ENCODE measurements at regions not wholly inside any gene's neighbourhood (a gene's known extent, or its start where the extent isn't known, plus 50 kb on each side); places are given as distances from the start of the nearest gene placed in this dataset.

DNA sequence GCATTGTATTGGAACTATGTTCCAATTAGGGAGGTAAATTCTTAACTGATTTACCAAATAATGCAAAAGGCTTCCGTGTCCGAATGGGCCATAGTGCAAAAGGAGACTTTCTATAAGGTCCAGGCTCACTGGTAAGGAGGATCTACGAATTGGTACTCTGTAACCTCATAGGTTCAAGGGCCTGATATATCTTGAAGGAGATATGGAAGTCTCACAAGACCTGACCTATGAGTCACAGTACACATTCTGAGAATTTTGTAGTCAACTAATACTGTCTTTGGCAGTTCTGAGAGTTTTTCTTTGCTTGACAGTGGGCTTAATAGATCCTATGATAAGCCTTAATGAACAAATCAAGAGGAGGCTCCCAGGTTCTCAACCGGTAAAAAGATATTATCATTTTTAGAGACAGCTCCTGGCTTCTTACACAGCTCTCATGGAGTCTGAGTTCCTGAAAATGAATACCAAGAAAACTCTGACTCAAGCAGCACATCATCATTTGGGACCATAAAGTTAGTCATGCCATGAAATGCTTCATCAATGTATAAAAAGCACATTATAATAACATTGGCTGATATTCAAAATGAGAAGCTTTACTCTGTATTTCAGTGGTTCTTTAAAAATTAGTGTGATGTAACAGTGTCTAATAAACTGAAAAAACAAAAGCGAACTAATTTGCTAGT is 1275.2 kb upstream of the CRIM1 start:
- H4K8ac ChIP-seq (ENCODE audit: low read depth, low read length): no peak overlapping the region
- no peak overlapping the region for H3K18ac ChIP-seq (ENCODE audit: low read length)
- H3K27ac ChIP-seq (ENCODE audit: low read depth, low read length): no peak overlapping the region
- no peak overlapping the region for H3K9ac ChIP-seq (ENCODE audit: low read length)
- no CpG with 5 or more reads among the region's 5 CpGs for WGBS (ENCODE audit: extremely low coverage, insufficient coverage, low lambda C conversion rate)
- no peak overlapping the region for H3K4me3 ChIP-seq (ENCODE audit: low read length)
- H4K5ac ChIP-seq (ENCODE audit: low read length): no peak overlapping the region
- H3K4me1 ChIP-seq (ENCODE audit: control insufficient read depth, low read depth, low read length): no peaks in the 10 kb centered on the region
- no peak overlapping the region for H2BK15ac ChIP-seq (replicated peaks; ENCODE audit: low read depth)
- no peaks in the 10 kb centered on the region for H3K79me2 ChIP-seq (ENCODE audit: control insufficient read depth, insufficient read depth, low read length)
- H2BK5ac ChIP-seq (ENCODE audit: low read length): no peak overlapping the region
- DNase-seq: no peak
- no peaks in the 10 kb centered on the region for H3K27me3 ChIP-seq (ENCODE audit: insufficient read depth, low read length, poor library complexity)
- H3K79me1 ChIP-seq (ENCODE audit: low read length): no peaks in the 10 kb centered on the region
- H3K23ac ChIP-seq (ENCODE audit: low read length): no peak overlapping the region
- no peak overlapping the region for H3K56ac ChIP-seq (ENCODE audit: low read length)
- no peak overlapping the region for H2BK120ac ChIP-seq (ENCODE audit: low read depth, low read length)
- H3K4ac ChIP-seq (ENCODE audit: low read depth, low read length): no peak overlapping the region
- H2AK5ac ChIP-seq (ENCODE audit: low read length): no peak overlapping the region
- no peak overlapping the region for H3K4me2 ChIP-seq (ENCODE audit: low read length)
- no peaks in the 10 kb centered on the region for H3K36me3 ChIP-seq (ENCODE audit: control insufficient read depth, insufficient read depth, low read length)

DNA sequence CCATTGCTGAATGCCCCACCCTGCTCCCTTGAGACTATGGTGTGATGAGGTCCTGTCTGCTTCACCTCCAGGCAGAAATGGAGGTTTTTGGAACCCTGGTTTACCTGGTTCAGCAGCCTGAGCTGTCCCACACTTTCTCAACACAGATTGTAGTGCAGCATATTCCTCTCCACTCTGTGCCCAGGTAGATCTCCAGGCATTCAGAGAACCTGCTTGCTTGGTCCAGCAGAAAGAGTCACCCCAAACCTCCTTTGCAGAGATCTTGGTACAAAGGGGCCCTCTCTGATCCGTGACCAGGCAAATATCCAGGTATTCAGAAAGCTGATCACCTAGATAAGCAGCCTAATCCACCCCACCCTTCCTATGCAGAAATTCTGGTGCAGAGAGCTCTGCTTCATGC is 1288.2 kb upstream of the CRIM1 start:
- Histone ChIP-seq H4K8ac (ENCODE audit: low read depth, low read length) (no peak overlapping the region), H2AK5ac (ENCODE audit: low read length) (no peak overlapping the region), H3K4me1 (ENCODE audit: control insufficient read depth, low read depth, low read length) (no peaks in the 10 kb centered on the region), H3K4me2 (ENCODE audit: low read length) (no peak overlapping the region), H3K9ac (ENCODE audit: low read length) (no peak overlapping the region), H2BK5ac (ENCODE audit: low read length) (no peak overlapping the region), H2BK120ac (ENCODE audit: low read depth, low read length) (no peak overlapping the region), H3K4ac (ENCODE audit: low read depth, low read length) (no peak overlapping the region), H3K27me3 (ENCODE audit: insufficient read depth, low read length, poor library complexity) (no peaks in the 10 kb centered on the region), H2BK15ac (replicated peaks; ENCODE audit: low read depth) (no peak overlapping the region), H3K36me3 (ENCODE audit: control insufficient read depth, insufficient read depth, low read length) (no peaks in the 10 kb centered on the region), H4K5ac (ENCODE audit: low read length) (no peak overlapping the region), H3K18ac (ENCODE audit: low read length) (no peak overlapping the region), H3K23ac (ENCODE audit: low read length) (no peak overlapping the region), H3K56ac (ENCODE audit: low read length) (no peak overlapping the region), H3K27ac (ENCODE audit: low read depth, low read length) (no peak overlapping the region), H3K79me2 (ENCODE audit: control insufficient read depth, insufficient read depth, low read length) (no peaks in the 10 kb centered on the region), H3K4me3 (ENCODE audit: low read length) (no peak overlapping the region), H3K79me1 (ENCODE audit: low read length) (no peaks in the 10 kb centered on the region)
- no peak for DNase-seq
- no CpG with 5 or more reads among the region's 1 CpG for WGBS (ENCODE audit: extremely low coverage, insufficient coverage, low lambda C conversion rate)

DNA sequence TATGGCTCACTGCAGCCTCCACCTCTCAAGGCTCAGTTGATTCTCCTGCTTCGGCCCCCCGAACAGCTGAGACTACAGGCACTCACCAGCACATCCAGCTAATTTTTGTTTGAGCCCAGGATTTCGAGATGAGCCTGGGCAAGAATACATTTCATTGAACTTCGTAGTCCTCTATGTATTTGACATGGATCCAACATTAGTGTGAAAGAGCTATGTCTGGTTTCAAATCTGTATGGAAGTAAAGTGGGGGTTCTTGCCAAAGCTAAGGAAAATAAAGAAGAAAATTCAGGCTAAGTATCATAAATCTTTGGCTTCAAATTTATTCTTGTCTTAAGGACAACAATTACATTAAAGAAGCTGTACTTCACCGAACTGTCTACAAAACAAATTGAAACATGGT is 1291.7 kb upstream of the CRIM1 start:
- H4K8ac ChIP-seq (ENCODE audit: low read depth, low read length): no peak overlapping the region
- no peak overlapping the region for H4K5ac ChIP-seq (ENCODE audit: low read length)
- H2AK5ac ChIP-seq (ENCODE audit: low read length): no peak overlapping the region
- H3K4ac ChIP-seq (ENCODE audit: low read depth, low read length): no peak overlapping the region
- no peaks in the 10 kb centered on the region for H3K79me1 ChIP-seq (ENCODE audit: low read length)
- H2BK120ac ChIP-seq (ENCODE audit: low read depth, low read length): no peak overlapping the region
- H3K18ac ChIP-seq (ENCODE audit: low read length): no peak overlapping the region
- H3K27ac ChIP-seq (ENCODE audit: low read depth, low read length): no peak overlapping the region
- no CpG with 5 or more reads among the region's 5 CpGs for WGBS (ENCODE audit: extremely low coverage, insufficient coverage, low lambda C conversion rate)
- H3K36me3 ChIP-seq (ENCODE audit: control insufficient read depth, insufficient read depth, low read length): no peaks in the 10 kb centered on the region
- DNase-seq: no peak
- no peak overlapping the region for H3K23ac ChIP-seq (ENCODE audit: low read length)
- H3K9ac ChIP-seq (ENCODE audit: low read length): no peak overlapping the region
- H3K4me1 ChIP-seq (ENCODE audit: control insufficient read depth, low read depth, low read length): no peaks in the 10 kb centered on the region
- H2BK15ac ChIP-seq (replicated peaks; ENCODE audit: low read depth): no peak overlapping the region
- no peak overlapping the region for H3K4me2 ChIP-seq (ENCODE audit: low read length)
- H3K27me3 ChIP-seq (ENCODE audit: insufficient read depth, low read length, poor library complexity): no peaks in the 10 kb centered on the region
- H3K4me3 ChIP-seq (ENCODE audit: low read length): no peak overlapping the region
- H3K56ac ChIP-seq (ENCODE audit: low read length): no peak overlapping the region
- no peaks in the 10 kb centered on the region for H3K79me2 ChIP-seq (ENCODE audit: control insufficient read depth, insufficient read depth, low read length)
- no peak overlapping the region for H2BK5ac ChIP-seq (ENCODE audit: low read length)

DNA sequence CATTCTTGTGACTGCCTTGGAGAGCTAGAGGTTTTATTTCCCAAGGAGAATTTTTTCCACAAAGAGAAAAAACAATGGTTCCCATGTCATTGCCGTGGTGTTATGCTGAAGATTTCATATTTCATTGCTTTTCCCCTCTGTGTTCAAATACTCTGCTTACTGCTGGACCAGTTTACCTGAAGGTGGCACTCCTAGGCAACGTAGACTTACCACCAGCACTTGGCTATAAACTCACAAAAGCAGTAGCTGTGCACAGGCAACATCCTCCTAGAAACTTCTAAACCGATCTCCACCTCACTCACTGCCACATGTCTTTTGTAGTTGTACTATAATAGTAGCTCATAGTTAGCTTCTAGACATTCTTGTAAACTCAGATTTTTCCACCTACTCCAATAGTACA is 1319.7 kb upstream of the CRIM1 start:
- no peak overlapping the region for H3K4ac ChIP-seq (ENCODE audit: low read depth, low read length)
- no peaks in the 10 kb centered on the region for H3K79me2 ChIP-seq (ENCODE audit: control insufficient read depth, insufficient read depth, low read length)
- peak; percentile 25 for DNase-seq
- no peaks in the 10 kb centered on the region for H3K27me3 ChIP-seq (ENCODE audit: insufficient read depth, low read length, poor library complexity)
- H2AK5ac ChIP-seq (ENCODE audit: low read length): no peak overlapping the region
- no peak overlapping the region for H3K9ac ChIP-seq (ENCODE audit: low read length)
- H2BK5ac ChIP-seq (ENCODE audit: low read length): no peak overlapping the region
- no peaks in the 10 kb centered on the region for H3K79me1 ChIP-seq (ENCODE audit: low read length)
- H3K56ac ChIP-seq (ENCODE audit: low read length): no peak overlapping the region
- H2BK120ac ChIP-seq (ENCODE audit: low read depth, low read length): no peak overlapping the region
- H2BK15ac ChIP-seq (replicated peaks; ENCODE audit: low read depth): no peak overlapping the region
- no peak overlapping the region for H3K18ac ChIP-seq (ENCODE audit: low read length)
- H3K4me2 ChIP-seq (ENCODE audit: low read length): no peak overlapping the region
- no peak overlapping the region for H3K27ac ChIP-seq (ENCODE audit: low read depth, low read length)
- H3K4me1 ChIP-seq (ENCODE audit: control insufficient read depth, low read depth, low read length): no peaks in the 10 kb centered on the region
- no peak overlapping the region for H3K4me3 ChIP-seq (ENCODE audit: low read length)
- no peak overlapping the region for H3K23ac ChIP-seq (ENCODE audit: low read length)
- WGBS (ENCODE audit: extremely low coverage, insufficient coverage, low lambda C conversion rate): no CpG with 5 or more reads among the region's 3 CpGs
- H4K8ac ChIP-seq (ENCODE audit: low read depth, low read length): no peak overlapping the region
- H3K36me3 ChIP-seq (ENCODE audit: control insufficient read depth, insufficient read depth, low read length): no peaks in the 10 kb centered on the region
- H4K5ac ChIP-seq (ENCODE audit: low read length): no peak overlapping the region

DNA sequence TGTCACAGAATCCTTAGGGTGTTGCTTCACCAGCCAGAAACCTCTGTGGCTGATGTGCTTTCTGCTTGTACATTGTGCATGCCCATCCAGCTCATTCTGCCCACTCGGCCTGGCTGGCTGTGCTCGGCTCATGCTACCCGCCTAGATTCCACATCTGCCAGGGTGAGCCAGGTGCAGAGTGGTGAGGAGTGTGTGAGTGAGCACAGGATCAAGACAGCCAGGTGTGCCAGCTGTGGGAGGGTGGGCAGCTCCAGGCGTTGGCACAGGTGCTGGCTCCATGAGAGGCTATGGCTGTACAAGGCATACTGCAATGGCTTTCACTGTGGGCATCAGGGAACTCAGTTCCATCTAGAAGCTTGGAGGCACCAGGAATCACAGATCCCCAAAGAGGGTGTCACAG is 1321.8 kb upstream of the CRIM1 start:
- no peaks in the 10 kb centered on the region for H3K4me1 ChIP-seq (ENCODE audit: control insufficient read depth, low read depth, low read length)
- no peak overlapping the region for H3K9ac ChIP-seq (ENCODE audit: low read length)
- H2BK120ac ChIP-seq (ENCODE audit: low read depth, low read length): no peak overlapping the region
- WGBS (ENCODE audit: extremely low coverage, insufficient coverage, low lambda C conversion rate): no CpG with 5 or more reads among the region's 4 CpGs
- H3K79me2 ChIP-seq (ENCODE audit: control insufficient read depth, insufficient read depth, low read length): no peaks in the 10 kb centered on the region
- H3K36me3 ChIP-seq (ENCODE audit: control insufficient read depth, insufficient read depth, low read length): no peaks in the 10 kb centered on the region
- no peak overlapping the region for H3K27ac ChIP-seq (ENCODE audit: low read depth, low read length)
- no peak overlapping the region for H3K4me2 ChIP-seq (ENCODE audit: low read length)
- no peak overlapping the region for H2AK5ac ChIP-seq (ENCODE audit: low read length)
- no peak overlapping the region for H3K4me3 ChIP-seq (ENCODE audit: low read length)
- H4K8ac ChIP-seq (ENCODE audit: low read depth, low read length): no peak overlapping the region
- no peak overlapping the region for H3K56ac ChIP-seq (ENCODE audit: low read length)
- H3K4ac ChIP-seq (ENCODE audit: low read depth, low read length): no peak overlapping the region
- DNase-seq: no peak
- no peaks in the 10 kb centered on the region for H3K27me3 ChIP-seq (ENCODE audit: insufficient read depth, low read length, poor library complexity)
- H3K79me1 ChIP-seq (ENCODE audit: low read length): no peaks in the 10 kb centered on the region
- H2BK15ac ChIP-seq (replicated peaks; ENCODE audit: low read depth): no peak overlapping the region
- H4K5ac ChIP-seq (ENCODE audit: low read length): no peak overlapping the region
- no peak overlapping the region for H3K18ac ChIP-seq (ENCODE audit: low read length)
- no peak overlapping the region for H3K23ac ChIP-seq (ENCODE audit: low read length)
- no peak overlapping the region for H2BK5ac ChIP-seq (ENCODE audit: low read length)

DNA sequence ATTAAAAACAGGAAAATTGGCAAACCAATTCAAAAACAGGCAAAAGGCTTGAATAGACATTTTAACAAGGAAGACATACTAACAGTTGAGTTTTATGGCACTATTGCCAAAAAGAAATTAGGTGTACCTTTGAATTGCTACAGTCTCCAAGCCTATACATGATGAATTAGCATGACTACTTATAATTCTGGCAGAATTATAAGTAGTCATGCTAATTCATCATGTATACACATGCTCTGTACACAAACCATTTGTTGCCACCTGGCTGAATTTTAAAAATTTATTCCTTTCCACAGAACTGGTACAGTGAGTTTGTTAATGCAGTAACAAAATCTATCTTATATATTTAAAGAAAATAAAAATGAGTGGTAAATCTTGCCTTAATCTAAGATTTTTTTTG is 1332.0 kb upstream of the CRIM1 start:
- Histone ChIP-seq H2BK120ac (ENCODE audit: low read depth, low read length) (no peak overlapping the region), H2BK5ac (ENCODE audit: low read length) (no peak overlapping the region), H4K8ac (ENCODE audit: low read depth, low read length) (no peak overlapping the region), H3K4me2 (ENCODE audit: low read length) (no peak overlapping the region), H3K4me1 (ENCODE audit: control insufficient read depth, low read depth, low read length) (no peaks in the 10 kb centered on the region), H2BK15ac (replicated peaks; ENCODE audit: low read depth) (no peak overlapping the region), H3K79me1 (ENCODE audit: low read length) (no peaks in the 10 kb centered on the region), H3K56ac (ENCODE audit: low read length) (no peak overlapping the region), H3K4me3 (ENCODE audit: low read length) (no peak overlapping the region), H3K4ac (ENCODE audit: low read depth, low read length) (no peak overlapping the region), H3K27me3 (ENCODE audit: insufficient read depth, low read length, poor library complexity) (no peaks in the 10 kb centered on the region), H3K23ac (ENCODE audit: low read length) (no peak overlapping the region), H3K9ac (ENCODE audit: low read length) (no peak overlapping the region), H2AK5ac (ENCODE audit: low read length) (no peak overlapping the region), H3K27ac (ENCODE audit: low read depth, low read length) (no peak overlapping the region), H3K18ac (ENCODE audit: low read length) (no peak overlapping the region), H4K5ac (ENCODE audit: low read length) (no peak overlapping the region), H3K36me3 (ENCODE audit: control insufficient read depth, insufficient read depth, low read length) (no peaks in the 10 kb centered on the region), H3K79me2 (ENCODE audit: control insufficient read depth, insufficient read depth, low read length) (no peaks in the 10 kb centered on the region)
- no peak for DNase-seq
